MM.1S (cell line): ENCODE measurements at regions not wholly inside any gene's neighbourhood (a gene's known extent, or its start where the extent isn't known, plus 50 kb on each side); places are given as distances from the start of the nearest gene placed in this dataset.

Experiments used
- DNase-seq: peaks from one replicate; pipeline ENCODE4 v3.0.0-alpha.2; 2015
- H2AFZ ChIP-seq: fragments of 300-600 bp; sonication (generic); 2 replicates; pipeline ENCODE4 v1.6.0; 2016; ENCODE audit warnings: antibody characterized with exemption, low read length
- H3F3A ChIP-seq: fragments of 300-600 bp; sonication (generic); 2 replicates; pipeline ENCODE4 v1.6.1; 2016; ENCODE audit warnings: mild to moderate bottlenecking, antibody characterized with exemption, low read length, moderate library complexity, mixed read lengths; ENCODE audit not compliant: insufficient read depth
- H3K27ac ChIP-seq: fragments of 300-600 bp; sonication (generic); 2 replicates; pipeline ENCODE4 v1.5.1; 2016; ENCODE audit warnings: mild to moderate bottlenecking, low read length
- H3K27me3 ChIP-seq: fragments of 300-600 bp; sonication (generic); replicated peaks from 2 replicates; pipeline ENCODE4 v1.6.0; 2016; ENCODE audit warnings: low read length; ENCODE audit not compliant: insufficient read depth
- H3K36me3 ChIP-seq: fragments of 300-600 bp; sonication (generic); replicated peaks from 2 replicates; pipeline ENCODE4 v1.6.1; 2016; ENCODE audit warnings: mild to moderate bottlenecking, low read length, mixed read lengths; ENCODE audit not compliant: insufficient read depth
- H3K4me1 ChIP-seq: fragments of 300-600 bp; sonication (generic); 2 replicates; pipeline ENCODE4 v1.6.1; 2016; ENCODE audit warnings: low read length, mixed read lengths
- H3K4me2 ChIP-seq: fragments of 300-600 bp; sonication (generic); 2 replicates; pipeline ENCODE4 v1.6.0; 2016; ENCODE audit warnings: low read depth, low read length
- H3K4me3 ChIP-seq: fragments of 300-600 bp; sonication (generic); 2 replicates; pipeline ENCODE4 v1.5.1; 2016; ENCODE audit warnings: low read length, mixed read lengths
- H3K79me2 ChIP-seq: fragments of 300-600 bp; sonication (generic); 2 replicates; pipeline ENCODE4 v1.6.1; 2016; ENCODE audit warnings: mixed run types, low read length, mixed read lengths
- H3K9ac ChIP-seq: fragments of 300-600 bp; sonication (generic); 2 replicates; pipeline ENCODE4 v1.6.1; 2016; ENCODE audit warnings: low read length, mixed read lengths
- H3K9me2 ChIP-seq: fragments of 300-600 bp; sonication (generic); replicated peaks from 2 replicates; pipeline ENCODE4 v1.6.1; 2016; ENCODE audit warnings: mild to moderate bottlenecking, low read length, mixed read lengths; ENCODE audit not compliant: insufficient read depth
- H3K9me3 ChIP-seq: fragments of 300-600 bp; sonication (generic); replicated peaks from 2 replicates; pipeline ENCODE4 v1.6.1; 2016; ENCODE audit warnings: mild to moderate bottlenecking, low read length, mixed read lengths; ENCODE audit not compliant: insufficient read depth
- H4K20me1 ChIP-seq: fragments of 300-600 bp; sonication (generic); 2 replicates; pipeline ENCODE4 v1.6.1; 2016; ENCODE audit warnings: mild to moderate bottlenecking, low read length, moderate library complexity, mixed read lengths; ENCODE audit not compliant: insufficient read depth
- EZH2 ChIP-seq: fragments of 300-600 bp; sonication (generic); optimal IDR thresholded peaks from 2 replicates; pipeline ENCODE3; 2017; ENCODE audit warnings: low read depth, mild to moderate bottlenecking, antibody characterized with exemption, low read length, mixed read lengths
- EZH2phosphoT487 ChIP-seq: fragments of 300-600 bp; sonication (generic); IDR thresholded peaks from 2 replicates; pipeline ENCODE4 v1.6.1; 2018; ENCODE audit warnings: antibody characterized with exemption, low read length
- TF ChIP-seq, protein P1 (sequence below): fragments of 300-600 bp; sonication (generic); IDR thresholded peaks from 2 replicates; pipeline ENCODE4 v1.5.1; 2016; ENCODE audit warnings: antibody characterized with exemption, low read length, mixed read lengths

DNA sequence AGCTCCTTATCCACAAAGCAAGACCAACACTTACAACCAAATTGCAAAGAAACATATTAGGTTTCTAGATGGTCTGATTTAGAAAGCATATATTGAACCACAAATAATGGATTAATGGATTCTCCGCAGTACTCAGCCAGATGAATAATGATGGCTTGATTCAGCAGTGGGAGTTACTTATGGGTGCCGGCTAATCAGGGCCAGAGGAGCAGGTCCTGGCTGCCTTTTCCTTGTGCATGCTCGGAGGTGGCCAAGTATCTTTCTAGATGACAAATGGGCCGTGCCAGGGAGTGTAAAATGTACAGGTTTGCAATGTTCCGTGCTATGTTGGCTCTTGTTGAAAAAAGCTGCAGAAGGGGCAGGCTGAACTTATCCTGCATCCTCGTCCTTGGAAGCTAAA is 70.2 kb downstream of the VCX3A start:
- no peaks in the 10 kb centered on the region for H3K9me3 ChIP-seq
- H4K20me1 ChIP-seq: no peaks in the 10 kb centered on the region
- H3K4me1 ChIP-seq: no peaks in the 10 kb centered on the region
- TF ChIP-seq EZH2 (no peak), EZH2phosphoT487 (no peak)
- TF ChIP-seq, protein P1, sequence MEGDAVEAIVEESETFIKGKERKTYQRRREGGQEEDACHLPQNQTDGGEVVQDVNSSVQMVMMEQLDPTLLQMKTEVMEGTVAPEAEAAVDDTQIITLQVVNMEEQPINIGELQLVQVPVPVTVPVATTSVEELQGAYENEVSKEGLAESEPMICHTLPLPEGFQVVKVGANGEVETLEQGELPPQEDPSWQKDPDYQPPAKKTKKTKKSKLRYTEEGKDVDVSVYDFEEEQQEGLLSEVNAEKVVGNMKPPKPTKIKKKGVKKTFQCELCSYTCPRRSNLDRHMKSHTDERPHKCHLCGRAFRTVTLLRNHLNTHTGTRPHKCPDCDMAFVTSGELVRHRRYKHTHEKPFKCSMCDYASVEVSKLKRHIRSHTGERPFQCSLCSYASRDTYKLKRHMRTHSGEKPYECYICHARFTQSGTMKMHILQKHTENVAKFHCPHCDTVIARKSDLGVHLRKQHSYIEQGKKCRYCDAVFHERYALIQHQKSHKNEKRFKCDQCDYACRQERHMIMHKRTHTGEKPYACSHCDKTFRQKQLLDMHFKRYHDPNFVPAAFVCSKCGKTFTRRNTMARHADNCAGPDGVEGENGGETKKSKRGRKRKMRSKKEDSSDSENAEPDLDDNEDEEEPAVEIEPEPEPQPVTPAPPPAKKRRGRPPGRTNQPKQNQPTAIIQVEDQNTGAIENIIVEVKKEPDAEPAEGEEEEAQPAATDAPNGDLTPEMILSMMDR: no peak
- no peaks in the 10 kb centered on the region for H3K27me3 ChIP-seq
- DNase-seq: no peak
- no peaks in the 10 kb centered on the region for H3K79me2 ChIP-seq
- H3K27ac ChIP-seq: no peak overlapping the region
- H3K36me3 ChIP-seq: no peaks in the 10 kb centered on the region
- no peaks in the 10 kb centered on the region for H3K9me2 ChIP-seq
- H3K9ac ChIP-seq: no peak overlapping the region
- no peak overlapping the region for H3K4me3 ChIP-seq
- no peak overlapping the region for H3K4me2 ChIP-seq
- H3F3A ChIP-seq: no peaks in the 10 kb centered on the region
- no peak overlapping the region for H2AFZ ChIP-seq

- Histone ChIP-seq H4K20me1 (no peaks in the 10 kb centered on the region), H3K27me3 (no peaks in the 10 kb centered on the region), H3K9me3 (no peaks in the 10 kb centered on the region), H3K79me2 (no peaks in the 10 kb centered on the region), H3K27ac (no peak overlapping the region), H3F3A (no peaks in the 10 kb centered on the region), H3K4me2 (no peak overlapping the region), H3K9ac (no peak overlapping the region), H3K9me2 (no peaks in the 10 kb centered on the region), H2AFZ (no peak overlapping the region), H3K4me1 (no peaks in the 10 kb centered on the region), H3K4me3 (no peak overlapping the region), H3K36me3 (no peaks in the 10 kb centered on the region)
- TF ChIP-seq EZH2 (no peak), EZH2phosphoT487 (no peak)
- TF ChIP-seq, protein P1: no peak
- DNase-seq: no peak
Measured at GRCh38 chrX:6460893-6461490, 73.9 kb downstream of the VCX3A start.

GRCh38 chrX:6456196-6456595 is 78.7 kb downstream of the VCX3A start:
- no peak for DNase-seq
- no peaks in the 10 kb centered on the region for H4K20me1 ChIP-seq
- H3K27me3 ChIP-seq: no peaks in the 10 kb centered on the region
- H3K4me2 ChIP-seq: no peak overlapping the region
- no peak overlapping the region for H3K9ac ChIP-seq
- no peak overlapping the region for H3K27ac ChIP-seq
- TF ChIP-seq EZH2 (no peak), EZH2phosphoT487 (no peak)
- TF ChIP-seq, protein P1: no peak
- no peaks in the 10 kb centered on the region for H3K9me2 ChIP-seq
- H3K79me2 ChIP-seq: no peaks in the 10 kb centered on the region
- no peaks in the 10 kb centered on the region for H3K36me3 ChIP-seq
- H3K4me1 ChIP-seq: no peaks in the 10 kb centered on the region
- no peaks in the 10 kb centered on the region for H3K9me3 ChIP-seq
- no peak overlapping the region for H3K4me3 ChIP-seq
- H3F3A ChIP-seq: no peaks in the 10 kb centered on the region
- no peak overlapping the region for H2AFZ ChIP-seq
